T-cell (primary cell): ENCODE measurements at regions not wholly inside any gene's neighbourhood (a gene's known extent, or its start where the extent isn't known, plus 50 kb on each side); places are given as distances from the start of the nearest gene placed in this dataset.
"Not testable (repeated sequence)": the region's sequence is repeated elsewhere in the genome, so short reads cannot be mapped to it uniquely, and the experiment has no call there.

ENCODE experiments used
- ATAC-seq, 4 experiments: fragments of 200-7000 bp in 3 of 4; fragments of 150-1000 bp in 1 of 4; cut with Tn5 transposase; replicated peaks in 1 of 4; 1 replicate in 3 of 4; 2 replicates in 1 of 4; pipeline ENCODE4 v1.10.0; 2021; ENCODE audit warnings: moderate library complexity in 3 of 4, mild to moderate bottlenecking in 2 of 4, moderate number of reproducible peaks in 1 of 4
- CTCF ChIA-PET, 2 donors: fragments of 300-600 bp; sonication (Branson Sonifier 250); formaldehyde crosslinking; loops; one replicate each; lab custom pipeline; 2022; ENCODE audit warnings: antibody characterized with exemption in 2 of 2; lab: Charles Lee
- POLR2A ChIA-PET, 2 donors: fragments of 300-600 bp; sonication (Branson Sonifier 250); formaldehyde crosslinking; loops; one replicate each; lab custom pipeline; 2022; ENCODE audit warnings: antibody characterized with exemption in 2 of 2; lab: Charles Lee
- DNase-seq, 35 experiments: peaks; one replicate each; pipeline versions ENCODE4 v3.0.0 to v3.0.0-alpha.2; 2013 to 2023
- H3K27ac ChIP-seq: one replicate; pipeline ENCODE4 v1.5.1; 2013; ENCODE audit warnings: low read length
- H3K27me3 ChIP-seq, 2 experiments: replicated peaks in 1 of 2; 1 replicate in 1 of 2; 2 replicates in 1 of 2; pipeline versions ENCODE4 v1.6.1 to v1.7.0; 2013; ENCODE audit warnings: low read length in 1 of 2, mixed read lengths in 1 of 2; ENCODE audit not compliant: control insufficient read depth in 2 of 2, insufficient read depth in 2 of 2; ENCODE audit errors: extremely low read depth in 1 of 2
- H3K36me3 ChIP-seq, 2 donors: 1 replicate in 1 of 2; 2 replicates in 1 of 2; pipeline versions ENCODE4 v1.6.1 to v1.7.0; 2013; ENCODE audit warnings: low read length in 1 of 2; ENCODE audit not compliant: control insufficient read depth in 2 of 2, insufficient read depth in 1 of 2; ENCODE audit errors: extremely low read depth in 1 of 2
- H3K4me1 ChIP-seq, 2 experiments: 1 replicate in 1 of 2; 2 replicates in 1 of 2; pipeline versions ENCODE4 v1.6.1 to v1.7.0; 2013; ENCODE audit warnings: low read length in 2 of 2, mixed read lengths in 1 of 2; ENCODE audit not compliant: insufficient read depth in 2 of 2, control insufficient read depth in 1 of 2; ENCODE audit errors: extremely low read depth in 1 of 2
- H3K4me3 ChIP-seq, 2 donors: 1 replicate in 1 of 2; 2 replicates in 1 of 2; pipeline versions ENCODE4 v1.5.1 to v1.7.0; 2013; ENCODE audit warnings: mild to moderate bottlenecking in 2 of 2, low read length in 1 of 2, moderate library complexity in 1 of 2; ENCODE audit not compliant: control insufficient read depth in 1 of 2; ENCODE audit errors: extremely low read depth in 1 of 2
- H3K9me3 ChIP-seq: 2 replicates; pipeline ENCODE4 v1.7.0; 2013
- H3K27ac Mint-ChIP-seq, 2 donors: one replicate each; pipeline ENCODE4 v1.8.0; 2020 to 2021; ENCODE audit warnings: mild to moderate bottlenecking in 2 of 2, mixed read lengths in 2 of 2
- H3K27me3 Mint-ChIP-seq, 2 donors: one replicate each; pipeline ENCODE4 v1.8.0; 2021 to 2022; ENCODE audit warnings: mixed read lengths in 2 of 2
- H3K36me3 Mint-ChIP-seq: one replicate; pipeline ENCODE4 v1.8.0; 2021; ENCODE audit warnings: mixed read lengths
- H3K4me1 Mint-ChIP-seq, 3 donors: one replicate each; pipeline ENCODE4 v1.8.0; 2020 to 2022; ENCODE audit warnings: mixed read lengths in 3 of 3, mild to moderate bottlenecking in 1 of 3
- H3K4me3 Mint-ChIP-seq, 3 donors: one replicate each; pipeline ENCODE4 v1.8.0; 2020 to 2022; ENCODE audit warnings: mild to moderate bottlenecking in 3 of 3, mixed read lengths in 3 of 3, moderate library complexity in 3 of 3
- H3K9me3 Mint-ChIP-seq, 3 donors: one replicate each; pipeline ENCODE4 v1.8.0; 2020 to 2022; ENCODE audit warnings: mixed read lengths in 3 of 3
- WGBS: methylation state at CpG from one replicate; pipeline ENCODE4 v1.1.5; 2013; ENCODE audit warnings: missing lambda C conversion rate; ENCODE audit not compliant: insufficient coverage; 5-methylcytosine and 5-hydroxymethylcytosine counted together

DNA sequence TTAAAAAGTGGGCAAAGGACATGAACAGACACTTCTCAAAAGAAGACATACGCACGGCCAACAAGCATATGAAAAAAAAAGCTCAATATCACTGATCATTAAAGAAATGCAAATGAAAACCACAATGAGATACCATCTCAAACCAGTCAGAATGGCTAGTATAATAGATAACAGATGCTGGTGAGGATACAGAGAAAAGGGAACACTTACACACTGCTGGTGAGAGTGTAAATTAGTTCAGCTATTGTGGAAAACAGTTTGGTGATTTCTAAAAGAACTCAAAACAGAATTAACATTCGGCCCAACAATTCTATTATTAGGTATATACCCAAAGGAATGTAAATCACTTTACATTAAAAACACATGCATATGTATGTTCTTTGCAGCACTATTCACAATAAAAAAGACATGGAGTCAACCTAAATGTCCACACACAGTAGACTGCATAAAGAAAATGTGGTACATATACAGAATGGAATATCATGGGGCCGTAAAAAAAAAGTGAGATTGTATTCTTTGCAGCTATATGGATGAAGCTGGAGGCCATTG, 1569.0 kb downstream of the OLFM4 start:
- no peaks in the 10 kb centered on the region for H3K27me3 Mint-ChIP-seq
- ATAC-seq (no peak), DNase-seq (no peak)
- Histone ChIP-seq H3K36me3 (no peaks in the 10 kb centered on the region), H3K27me3 (no peaks in the 10 kb centered on the region), H3K4me3 (no peak overlapping the region), H3K27ac (no peak overlapping the region), H3K4me1 (no peaks in the 10 kb centered on the region), H3K9me3 (peaks cover 2% of the 10 kb centered on the region)
- no CpG with 5 or more reads among the region's 4 CpGs for WGBS
- no peaks in the 10 kb centered on the region for H3K4me1 Mint-ChIP-seq
- H3K27ac Mint-ChIP-seq, result no peak overlapping the region
- CTCF ChIA-PET, result no interaction called here
- no peak overlapping the region for H3K4me3 Mint-ChIP-seq
- H3K36me3 Mint-ChIP-seq, result no peaks in the 10 kb centered on the region
- H3K9me3 Mint-ChIP-seq, result peaks cover 18 to 27% (median 20%) of the 10 kb centered on the region in 3 donors
- POLR2A ChIA-PET, result no interaction called here

DNA sequence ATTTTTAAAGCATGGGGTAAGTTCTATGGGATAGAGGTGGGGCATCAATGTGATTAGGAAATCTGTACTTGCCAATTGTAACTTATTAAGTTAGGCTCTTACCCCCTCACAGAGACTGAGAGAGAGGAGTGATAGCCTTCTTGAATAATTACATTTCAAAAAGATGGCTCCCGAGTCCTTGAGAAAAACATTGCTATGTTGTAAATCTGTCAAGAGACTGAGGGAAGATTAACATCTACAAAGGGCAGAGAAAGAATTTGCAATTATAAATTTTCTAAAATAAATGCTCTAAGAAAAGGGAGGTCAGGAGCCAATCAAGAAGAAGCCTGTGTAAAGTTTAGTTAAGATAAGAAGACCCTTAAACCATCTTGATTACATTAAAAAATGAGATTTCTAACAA, 1570.8 kb downstream of the OLFM4 start:
- H3K9me3 ChIP-seq, result peaks cover 2% of the 10 kb centered on the region
- peaks cover 20 to 30% (median 30%) of the 10 kb centered on the region in 3 donors for H3K9me3 Mint-ChIP-seq
- H3K36me3 ChIP-seq, result no peaks in the 10 kb centered on the region
- DNase-seq (no peak), ATAC-seq (no peak)
- ChIA-PET POLR2A (no interaction called here), CTCF (no interaction called here)
- no peak overlapping the region for H3K4me3 Mint-ChIP-seq
- no peak overlapping the region for H3K27ac Mint-ChIP-seq
- no peaks in the 10 kb centered on the region for H3K36me3 Mint-ChIP-seq
- no peak overlapping the region for H3K4me3 ChIP-seq
- no peak overlapping the region for H3K27ac ChIP-seq
- no peaks in the 10 kb centered on the region for H3K27me3 ChIP-seq
- no CpG with 5 or more reads among the region's 1 CpG for WGBS
- no peaks in the 10 kb centered on the region for H3K4me1 Mint-ChIP-seq
- no peaks in the 10 kb centered on the region for H3K27me3 Mint-ChIP-seq
- no peaks in the 10 kb centered on the region for H3K4me1 ChIP-seq

DNA sequence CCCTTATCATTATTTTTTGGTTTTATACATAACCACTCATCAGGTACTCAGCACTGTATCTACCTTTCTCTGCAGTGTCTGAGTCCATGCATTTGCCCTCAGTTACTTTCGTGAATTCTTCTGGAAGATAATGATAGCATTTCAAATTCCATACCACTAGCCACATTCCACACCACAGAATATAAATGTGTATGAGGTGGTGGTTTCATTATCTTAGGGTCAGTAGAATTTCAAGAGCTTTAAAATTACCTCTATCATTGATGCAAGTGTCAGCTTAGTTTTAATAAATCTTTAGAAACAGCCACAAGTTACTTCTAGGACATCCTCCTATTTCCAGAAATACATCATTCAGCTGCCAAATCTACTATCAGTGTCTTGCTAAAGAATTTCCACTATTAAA, 1578.3 kb downstream of the OLFM4 start:
- Histone ChIP-seq H3K4me1 (no peaks in the 10 kb centered on the region), H3K4me3 (no peak overlapping the region), H3K9me3 (no peaks in the 10 kb centered on the region), H3K27ac (no peak overlapping the region), H3K27me3 (no peaks in the 10 kb centered on the region), H3K36me3 (no peaks in the 10 kb centered on the region)
- ChIA-PET CTCF (no interaction called here), POLR2A (no interaction called here)
- ATAC-seq (no peak), DNase-seq (no peak)
- Mint-ChIP-seq H3K27ac (no peak overlapping the region), H3K27me3 (no peaks in the 10 kb centered on the region), H3K9me3 (peaks cover 20 to 38% (median 27%) of the 10 kb centered on the region in 3 donors), H3K36me3 (no peaks in the 10 kb centered on the region), H3K4me1 (no peaks in the 10 kb centered on the region), H3K4me3 (no peak overlapping the region)
- WGBS, result no CpG with 5 or more reads among the region's 1 CpG

GRCh38 chr13:54607421-54607820, 1578.8 kb downstream of the OLFM4 start:
- H3K4me1 Mint-ChIP-seq, result no peaks in the 10 kb centered on the region
- CTCF ChIA-PET, result no interaction called here

GRCh38 chr13:54611390-54611789, 1582.8 kb downstream of the OLFM4 start:
- ChIA-PET POLR2A (no interaction called here), CTCF (no interaction called here)
- H3K27me3 ChIP-seq, result no peaks in the 10 kb centered on the region
- no peak overlapping the region for H3K4me3 ChIP-seq
- Mint-ChIP-seq H3K36me3 (no peaks in the 10 kb centered on the region), H3K4me3 (no peak overlapping the region), H3K4me1 (no peaks in the 10 kb centered on the region), H3K27ac (no peak overlapping the region), H3K9me3 (peaks cover 14 to 26% (median 18%) of the 10 kb centered on the region in 3 donors), H3K27me3 (no peaks in the 10 kb centered on the region)
- WGBS, result 50% methylated on average over 1 of the region's 5 CpGs
- H3K9me3 ChIP-seq, result no peaks in the 10 kb centered on the region
- H3K36me3 ChIP-seq, result no peaks in the 10 kb centered on the region
- H3K4me1 ChIP-seq, result no peaks in the 10 kb centered on the region
- no peak for ATAC-seq
- H3K27ac ChIP-seq, result no peak overlapping the region
- no peak for DNase-seq

More at GRCh38 chr13:54607421-54607820, 1578.8 kb downstream of the OLFM4 start:
- H3K4me3 ChIP-seq, result no peak overlapping the region
- DNase-seq (no peak), ATAC-seq (no peak)
- H3K9me3 ChIP-seq, result no peaks in the 10 kb centered on the region
- H3K4me1 ChIP-seq, result no peaks in the 10 kb centered on the region
- H3K27me3 Mint-ChIP-seq, result no peaks in the 10 kb centered on the region
- POLR2A ChIA-PET, result no interaction called here
- no peaks in the 10 kb centered on the region for H3K36me3 Mint-ChIP-seq
- H3K4me3 Mint-ChIP-seq, result no peak overlapping the region
- H3K36me3 ChIP-seq, result no peaks in the 10 kb centered on the region
- H3K27ac ChIP-seq, result no peak overlapping the region
- H3K27me3 ChIP-seq, result no peaks in the 10 kb centered on the region
- peaks cover 20 to 38% (median 27%) of the 10 kb centered on the region in 3 donors for H3K9me3 Mint-ChIP-seq
- no peak overlapping the region for H3K27ac Mint-ChIP-seq

- CTCF ChIA-PET, result no interaction called here
- 79% methylated on average over 3 of the region's 5 CpGs for WGBS
- Histone ChIP-seq H3K27me3 (no peaks in the 10 kb centered on the region), H3K27ac (no peak overlapping the region), H3K9me3 (no peaks in the 10 kb centered on the region), H3K4me3 (no peak overlapping the region), H3K36me3 (no peaks in the 10 kb centered on the region), H3K4me1 (no peaks in the 10 kb centered on the region)
- ATAC-seq (no peak), DNase-seq (no peak)
- peaks cover 14 to 21% (median 18%) of the 10 kb centered on the region in 3 donors for H3K9me3 Mint-ChIP-seq
- no peak overlapping the region for H3K27ac Mint-ChIP-seq
- POLR2A ChIA-PET, result no interaction called here
- H3K4me3 Mint-ChIP-seq, result no peak overlapping the region
- no peaks in the 10 kb centered on the region for H3K4me1 Mint-ChIP-seq
- H3K36me3 Mint-ChIP-seq, result no peaks in the 10 kb centered on the region
- H3K27me3 Mint-ChIP-seq, result no peaks in the 10 kb centered on the region
Observed at GRCh38 chr13:54614726-54615125, 1586.1 kb downstream of the OLFM4 start.

- H3K9me3 ChIP-seq, H3K4me3 ChIP-seq, POLR2A ChIA-PET, H3K27me3 ChIP-seq, H3K36me3 ChIP-seq, H3K36me3 Mint-ChIP-seq, DNase-seq, ATAC-seq, H3K4me1 Mint-ChIP-seq, H3K4me1 ChIP-seq, H3K4me3 Mint-ChIP-seq, H3K27me3 Mint-ChIP-seq, H3K27ac Mint-ChIP-seq, CTCF ChIA-PET, H3K27ac ChIP-seq: not testable (repeated sequence)
- WGBS, result 100% methylated on average over 1 of the region's 1 CpG
- peaks cover 9 to 17% (median 10%) of the 10 kb centered on the region in 3 donors for H3K9me3 Mint-ChIP-seq
Observed at GRCh38 chr13:54626504-54626903, 1597.9 kb downstream of the OLFM4 start.
